ENCODE measurements at regions not wholly inside any gene's neighbourhood (a gene's known extent, or its start where the extent isn't known, plus 50 kb on each side); places are given as distances from the start of the nearest gene placed in this dataset.

DNA sequence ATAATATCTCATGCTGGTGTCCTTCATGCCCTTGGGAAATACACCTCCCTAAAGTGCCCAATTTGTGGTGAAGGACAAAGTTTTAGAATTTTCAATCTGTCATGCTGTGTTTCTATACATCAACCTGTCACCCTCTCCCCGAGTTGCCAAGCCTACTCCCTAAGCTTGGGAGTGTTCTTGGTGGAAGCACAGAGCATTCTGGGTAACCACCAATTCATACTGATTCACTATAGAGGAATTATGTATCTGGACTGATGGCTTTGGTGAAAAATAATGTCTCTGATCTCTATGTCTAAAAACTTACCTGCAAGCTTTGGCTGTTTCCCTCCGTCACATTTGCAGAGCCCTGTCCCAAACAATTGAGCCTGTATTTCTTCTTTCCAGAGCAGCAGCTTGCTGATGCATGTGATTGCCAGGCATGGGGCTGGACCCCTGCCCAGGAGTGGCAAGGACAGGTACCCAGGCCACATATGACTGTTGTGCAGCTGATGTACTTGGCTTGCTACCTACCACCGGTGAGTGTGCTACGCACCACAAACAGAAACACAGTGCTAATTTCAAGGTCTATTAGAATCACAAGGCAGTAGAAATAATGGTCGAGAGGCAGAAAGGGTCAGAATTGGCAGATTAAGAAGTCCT is 202.8 kb upstream of the CITED2 start:
- no peak for DNase-seq (ENCODE audit: low read depth)

DNA sequence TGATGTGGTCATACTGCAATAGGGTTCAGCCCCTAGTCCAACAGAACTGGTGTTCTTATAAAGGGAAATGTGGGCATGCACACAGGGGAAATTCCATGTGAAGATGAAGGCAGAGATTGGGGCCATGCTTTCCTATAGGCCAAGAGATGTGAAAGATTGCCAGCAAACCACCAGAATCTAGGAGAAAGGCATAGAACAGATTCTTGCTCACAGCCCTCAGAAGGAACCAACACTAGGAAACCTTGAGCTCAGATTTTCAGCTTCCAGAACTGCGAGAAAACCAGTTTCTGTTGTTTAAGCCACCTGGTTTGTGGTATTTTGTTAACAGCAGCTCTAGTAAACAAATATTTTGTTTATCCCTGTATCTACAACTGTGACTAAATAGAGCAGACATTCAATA is 197.6 kb upstream of the CITED2 start:
- DNase-seq (ENCODE audit: low read depth), result no peak

DNA sequence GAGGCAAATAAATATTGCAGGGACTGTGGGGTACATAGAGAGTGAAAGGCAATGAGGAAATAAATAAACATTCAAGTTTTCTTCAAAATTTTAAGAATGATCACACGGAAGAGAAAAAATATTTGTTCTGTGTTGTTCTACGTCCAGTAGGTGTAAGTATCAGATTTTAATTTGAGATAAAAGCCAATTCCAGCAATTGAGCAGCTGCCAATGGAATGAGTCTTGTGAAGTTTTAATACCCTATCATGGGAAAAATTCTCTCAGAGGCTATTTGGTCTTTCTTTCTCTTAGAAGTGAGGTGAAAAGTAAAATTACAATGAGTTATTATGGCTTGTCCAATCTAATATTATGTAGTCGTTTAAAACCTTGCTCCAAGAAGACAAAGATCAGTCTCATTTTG is 195.7 kb upstream of the CITED2 start:
- no peak for DNase-seq (ENCODE audit: low read depth)

DNA sequence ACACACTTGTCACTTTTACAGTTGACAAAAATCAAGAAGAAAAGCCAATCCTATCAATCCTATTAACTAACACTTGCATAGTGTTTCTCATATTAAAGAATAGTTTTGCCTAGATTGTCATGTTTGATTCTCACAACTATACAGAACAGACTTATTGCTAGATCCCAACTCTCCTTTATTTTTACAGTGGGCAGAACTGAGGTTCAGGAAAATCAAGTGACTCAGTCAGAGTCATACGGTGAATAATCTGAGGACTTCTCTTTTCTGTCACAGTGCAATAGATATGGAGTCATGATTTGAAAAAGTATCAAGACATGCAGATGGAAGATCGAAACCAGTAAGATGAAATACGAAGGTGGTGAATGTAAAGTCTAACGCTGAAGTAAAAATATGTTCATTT is 195.1 kb upstream of the CITED2 start:
- DNase-seq (ENCODE audit: low read depth), result peak; percentile 53

DNA sequence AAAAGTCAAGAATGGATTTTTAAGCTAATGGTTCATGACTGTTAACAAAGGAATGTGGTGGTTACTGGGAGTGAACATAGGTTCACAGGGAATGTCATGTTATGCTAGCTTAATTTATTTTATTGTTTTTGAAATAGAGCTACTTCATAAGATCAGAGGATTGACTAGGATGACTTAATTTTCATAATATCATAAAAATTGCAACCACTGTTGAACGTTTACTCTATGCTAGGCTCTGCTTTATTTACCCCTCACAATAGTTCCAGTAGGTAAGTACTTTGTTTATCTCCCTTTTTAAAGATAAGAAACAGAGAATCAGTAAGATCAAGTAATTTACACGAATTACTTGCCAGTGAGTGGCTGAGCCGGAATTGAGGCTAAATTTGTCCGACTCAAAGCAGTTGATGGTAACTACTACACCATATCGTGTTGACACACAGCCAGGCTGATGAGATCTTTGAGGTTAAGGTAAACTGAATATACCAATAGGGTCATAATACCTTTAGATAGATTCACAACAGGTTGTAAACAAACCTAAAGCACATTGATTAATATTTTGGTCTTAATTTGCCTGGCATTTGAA is 194.6 kb upstream of the CITED2 start:
- DNase-seq (ENCODE audit: low read depth), result peak; percentile 92

DNA sequence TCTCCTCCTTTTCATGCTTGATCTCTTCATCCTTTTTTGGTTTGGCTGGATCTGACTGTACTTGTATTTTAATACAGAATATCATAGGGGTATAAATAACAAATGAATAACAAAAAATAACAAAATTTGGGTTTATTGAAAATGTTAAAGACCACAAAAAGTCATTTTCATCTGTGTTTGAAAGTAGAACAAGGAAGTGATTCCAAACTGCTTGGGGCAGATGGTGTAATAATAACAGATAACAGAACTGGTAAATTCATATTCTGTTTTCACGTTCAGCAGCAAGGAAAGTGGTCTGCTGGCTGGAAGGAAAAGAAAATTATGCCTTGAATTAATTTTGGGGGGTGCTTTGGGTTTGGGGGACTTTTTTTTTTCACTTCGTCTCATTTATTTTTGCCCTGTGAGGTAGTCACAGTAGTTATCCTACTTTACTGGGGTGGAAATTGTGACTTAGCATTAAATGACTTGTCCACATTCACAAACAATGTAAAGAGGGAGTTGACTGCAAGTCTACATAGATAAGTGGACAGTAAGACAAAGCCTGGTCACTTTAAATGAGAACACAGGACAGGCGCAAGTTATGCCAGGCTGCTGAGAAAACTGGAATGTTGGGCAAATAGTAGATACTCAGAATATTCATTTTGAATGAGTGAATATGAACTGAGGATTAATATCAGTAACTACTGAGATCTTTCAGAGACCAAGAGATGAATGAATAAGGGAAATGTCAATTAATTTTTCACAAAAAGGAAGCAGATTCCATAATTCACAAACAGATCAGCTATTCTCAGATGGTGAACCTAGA is 193.9 kb upstream of the CITED2 start:
- no peak for DNase-seq (ENCODE audit: low read depth)

DNA sequence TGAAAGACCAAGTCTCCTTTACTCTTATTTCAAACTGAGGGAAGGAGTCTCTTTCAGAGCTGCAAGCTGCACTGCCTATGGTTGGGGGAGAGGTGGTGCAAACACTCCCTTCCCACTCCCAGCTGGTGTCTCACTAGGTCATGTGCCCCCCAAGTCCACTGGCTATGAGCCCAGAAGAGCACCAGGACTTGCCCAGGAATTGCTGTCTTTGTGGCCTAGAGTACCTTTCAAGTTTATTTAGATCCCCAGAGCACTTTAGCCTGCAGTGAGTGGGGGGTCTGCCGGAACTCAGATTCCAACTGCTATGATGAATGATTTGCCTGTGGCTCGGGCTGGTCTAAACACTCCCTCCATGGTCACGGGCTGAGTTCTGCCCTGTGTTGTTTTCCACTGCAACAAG is 192.6 kb upstream of the CITED2 start:
- peak; percentile 42 for DNase-seq (ENCODE audit: low read depth)

DNA sequence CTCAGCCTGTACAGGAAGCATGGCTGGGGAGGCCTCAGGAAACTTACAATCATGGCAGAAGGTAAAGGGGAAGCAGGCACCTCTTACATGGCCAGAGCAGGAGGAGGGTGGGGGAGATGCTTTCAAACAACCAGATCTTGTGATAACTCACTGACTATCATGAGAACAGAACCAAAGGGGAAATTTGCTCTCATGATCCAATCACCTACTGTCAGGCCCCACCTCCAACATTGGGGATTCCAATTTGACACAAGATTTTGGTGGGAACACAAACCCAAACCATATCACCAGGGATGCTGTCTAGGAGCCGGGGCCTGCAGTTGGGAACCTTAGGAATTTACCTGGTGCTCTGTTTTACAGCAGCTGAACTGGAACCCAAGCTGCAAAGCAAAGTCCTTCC is 191.1 kb upstream of the CITED2 start:
- DNase-seq (ENCODE audit: low read depth), result no peak

DNA sequence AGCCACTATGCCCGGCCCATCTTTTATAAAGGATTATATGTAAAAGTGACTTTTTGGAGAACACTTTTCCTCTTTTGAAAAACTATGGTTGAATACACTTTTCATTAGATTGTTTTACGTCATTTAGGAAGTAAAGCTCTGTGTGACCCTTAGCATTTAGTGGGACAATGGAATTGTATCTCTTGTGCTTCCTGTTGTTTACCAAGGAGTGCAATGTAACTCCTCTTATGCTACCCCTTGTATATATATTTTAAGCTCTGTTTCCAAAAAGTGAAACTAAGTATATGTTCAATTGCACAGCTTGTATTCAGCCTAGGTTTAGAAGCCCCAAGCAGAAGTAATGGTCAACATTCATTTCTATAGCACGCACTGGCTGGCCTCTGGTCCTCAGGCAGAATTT is 183.1 kb upstream of the CITED2 start:
- no peak for DNase-seq (ENCODE audit: low read depth)

DNA sequence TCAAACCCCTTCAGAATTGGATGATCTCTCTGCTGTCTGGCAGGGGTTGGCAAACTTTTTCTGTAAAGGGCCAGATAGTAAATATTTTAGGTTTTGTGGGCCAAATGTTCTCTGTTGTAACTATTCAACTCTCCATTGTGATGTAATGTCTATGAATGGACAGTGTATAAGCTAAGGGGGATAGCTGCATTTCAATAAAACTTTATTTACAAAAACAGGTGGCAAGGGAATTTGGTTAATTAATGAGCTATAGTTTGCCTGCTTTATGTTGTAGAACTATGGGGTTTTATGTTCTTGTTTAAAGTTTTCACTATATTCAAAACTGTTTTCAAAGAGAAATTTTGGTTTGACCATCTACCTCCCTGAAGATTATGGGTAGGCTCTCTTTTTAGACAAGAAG is 182.1 kb upstream of the CITED2 start:
- no peak for DNase-seq (ENCODE audit: low read depth)

DNA sequence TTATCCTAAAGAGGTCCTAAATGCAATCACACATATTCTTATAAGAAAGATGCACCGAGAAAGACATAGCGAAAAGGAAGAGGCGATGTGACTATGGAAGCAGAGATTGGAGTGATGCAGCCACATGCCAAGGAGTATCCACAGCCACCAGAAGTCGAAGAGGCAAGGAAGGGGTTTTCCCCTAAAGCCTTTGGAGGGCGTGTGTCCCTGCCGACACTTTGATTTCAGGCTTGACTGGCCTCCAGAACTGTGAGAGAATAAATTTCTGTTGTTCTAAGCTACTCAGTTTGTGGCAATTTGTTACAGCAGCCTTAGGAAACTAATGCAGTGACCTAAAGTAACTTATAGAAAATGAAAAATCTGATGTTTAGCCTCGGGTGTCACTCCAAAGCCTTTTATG is 179.5 kb upstream of the CITED2 start:
- DNase-seq (ENCODE audit: low read depth), result no peak

DNA sequence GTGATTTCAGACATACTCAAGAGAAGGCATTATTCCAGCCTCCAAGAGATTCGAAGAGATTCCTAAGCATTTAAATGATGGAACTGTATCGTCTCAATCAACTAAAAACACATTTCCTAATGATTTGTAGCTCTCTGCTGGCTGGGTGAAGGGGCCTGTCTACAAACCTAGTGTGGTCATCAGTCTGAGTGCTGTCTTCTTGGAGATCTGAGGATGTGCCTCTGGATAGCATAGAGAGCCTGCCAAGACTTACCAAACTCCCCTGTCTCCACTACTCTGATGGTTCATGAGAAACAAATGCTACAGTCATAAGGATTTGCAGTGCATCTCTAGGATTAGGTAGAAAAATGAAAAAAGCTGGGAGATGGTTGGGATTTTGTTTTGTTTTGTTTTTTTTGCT is 176.9 kb upstream of the CITED2 start:
- no peak for DNase-seq (ENCODE audit: low read depth)

DNA sequence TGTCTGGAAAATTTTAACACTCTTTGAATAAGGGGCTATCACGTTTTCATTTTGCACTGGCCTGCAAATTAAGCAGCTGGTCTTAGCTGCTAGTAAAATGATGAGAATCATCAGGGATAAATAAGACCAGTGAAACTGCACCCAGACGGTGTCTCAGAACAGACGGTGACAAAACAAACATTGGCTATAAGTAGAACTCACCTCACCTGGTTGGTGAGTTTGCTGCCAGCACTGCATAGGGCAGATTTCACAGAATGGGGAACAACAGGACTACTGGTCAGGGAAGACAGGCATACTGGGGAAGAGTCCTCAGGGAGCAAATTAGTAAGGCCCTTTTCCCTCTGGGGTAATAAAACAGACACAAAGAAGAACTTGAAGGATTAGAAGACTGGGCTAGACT is 175.9 kb upstream of the CITED2 start:
- no peak for DNase-seq (ENCODE audit: low read depth)

DNA sequence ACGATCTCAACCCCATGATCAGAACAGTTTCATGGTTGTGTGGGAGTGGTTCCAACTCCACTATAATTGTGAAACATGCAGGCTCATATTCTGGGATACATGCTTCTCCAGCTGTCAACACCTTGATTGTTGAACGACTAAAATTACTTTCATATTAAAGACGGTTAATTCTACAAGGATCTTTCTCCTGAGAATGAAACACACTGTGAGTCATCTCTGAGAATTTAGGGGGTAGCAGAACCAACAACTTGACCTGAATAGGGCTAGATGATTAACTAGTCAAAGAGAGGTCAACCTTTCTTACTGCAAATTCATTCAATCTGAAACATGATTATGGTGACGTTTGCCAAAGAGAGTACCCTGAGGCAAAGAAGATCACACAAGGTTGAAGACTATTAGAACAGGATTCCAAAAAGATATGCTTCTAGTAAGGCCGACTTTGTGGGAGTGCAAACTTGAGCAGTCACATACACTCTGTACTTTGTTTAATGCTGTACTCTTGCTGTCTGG is 175.2 kb upstream of the CITED2 start:
- DNase-seq (ENCODE audit: low read depth), result no peak

DNA sequence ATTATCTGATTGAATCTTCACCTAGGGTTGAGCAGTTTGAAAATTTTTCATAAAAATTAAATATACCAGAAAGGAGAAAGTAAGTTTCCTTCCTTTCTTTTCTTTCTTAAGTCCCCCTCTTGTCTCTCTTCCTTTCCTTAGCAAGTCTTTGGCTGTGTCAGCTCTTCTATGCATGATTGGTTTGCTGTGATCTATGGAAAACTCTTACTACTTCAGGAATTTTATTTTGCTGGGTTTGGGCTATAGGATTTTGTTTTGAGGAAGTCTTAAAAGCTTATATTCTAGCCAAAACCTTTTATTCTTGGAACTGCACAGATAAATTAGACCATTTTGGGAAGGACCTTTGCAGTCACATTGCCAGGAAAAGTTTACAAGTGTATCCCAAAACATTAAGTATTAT is 173.4 kb upstream of the CITED2 start:
- DNase-seq (ENCODE audit: low read depth), result no peak

DNA sequence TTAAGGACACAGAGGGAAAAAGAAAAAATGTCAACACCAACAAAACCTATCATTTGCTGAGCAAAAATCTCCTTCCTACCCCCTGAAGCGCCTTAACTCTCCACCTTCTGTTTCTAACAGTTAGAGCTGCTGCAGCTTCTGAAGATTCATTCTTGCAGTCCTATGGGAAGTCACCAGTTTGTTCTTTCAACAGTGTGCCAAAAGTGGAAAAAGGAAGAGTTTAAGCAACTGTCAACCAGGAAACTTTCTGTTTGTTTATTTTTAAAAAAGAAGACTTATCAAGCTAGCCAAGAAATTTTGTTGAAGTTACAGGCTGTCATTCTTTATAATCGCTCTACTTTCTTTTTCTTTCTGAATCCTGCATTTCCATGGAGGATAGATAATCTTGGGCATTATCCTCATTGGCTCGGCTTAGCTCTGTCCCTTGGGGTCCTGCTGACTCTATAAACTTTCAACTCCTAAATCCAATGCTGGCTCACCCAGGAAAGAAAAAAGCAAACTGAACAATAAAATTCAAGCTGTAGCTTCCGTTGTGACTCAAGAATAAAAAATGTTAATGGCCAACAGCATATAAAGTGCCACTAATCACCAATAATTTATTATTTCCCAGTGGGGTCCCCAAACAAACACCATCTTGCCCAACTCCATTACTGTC is 172.8 kb upstream of the CITED2 start:
- peak; percentile 44 for DNase-seq (ENCODE audit: low read depth)

DNA sequence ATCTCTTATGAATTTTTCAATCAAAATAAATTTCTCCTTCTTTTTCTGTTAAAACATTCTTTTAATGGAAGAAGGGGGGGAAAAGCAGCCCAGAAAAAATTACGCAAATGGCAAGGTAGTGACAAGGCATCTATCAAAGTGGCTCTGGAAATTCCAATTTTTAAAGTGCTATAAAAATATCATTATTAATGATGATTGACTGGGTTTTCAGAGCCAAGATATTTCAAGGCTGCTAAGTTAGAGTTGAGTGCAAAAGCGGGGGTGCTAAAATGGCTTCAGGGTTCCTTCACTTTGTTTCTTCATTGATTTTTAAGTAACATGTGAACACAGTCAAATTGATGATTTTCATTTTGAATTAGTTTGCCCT is 171.6 kb upstream of the CITED2 start:
- DNase-seq (ENCODE audit: low read depth), result no peak

DNA sequence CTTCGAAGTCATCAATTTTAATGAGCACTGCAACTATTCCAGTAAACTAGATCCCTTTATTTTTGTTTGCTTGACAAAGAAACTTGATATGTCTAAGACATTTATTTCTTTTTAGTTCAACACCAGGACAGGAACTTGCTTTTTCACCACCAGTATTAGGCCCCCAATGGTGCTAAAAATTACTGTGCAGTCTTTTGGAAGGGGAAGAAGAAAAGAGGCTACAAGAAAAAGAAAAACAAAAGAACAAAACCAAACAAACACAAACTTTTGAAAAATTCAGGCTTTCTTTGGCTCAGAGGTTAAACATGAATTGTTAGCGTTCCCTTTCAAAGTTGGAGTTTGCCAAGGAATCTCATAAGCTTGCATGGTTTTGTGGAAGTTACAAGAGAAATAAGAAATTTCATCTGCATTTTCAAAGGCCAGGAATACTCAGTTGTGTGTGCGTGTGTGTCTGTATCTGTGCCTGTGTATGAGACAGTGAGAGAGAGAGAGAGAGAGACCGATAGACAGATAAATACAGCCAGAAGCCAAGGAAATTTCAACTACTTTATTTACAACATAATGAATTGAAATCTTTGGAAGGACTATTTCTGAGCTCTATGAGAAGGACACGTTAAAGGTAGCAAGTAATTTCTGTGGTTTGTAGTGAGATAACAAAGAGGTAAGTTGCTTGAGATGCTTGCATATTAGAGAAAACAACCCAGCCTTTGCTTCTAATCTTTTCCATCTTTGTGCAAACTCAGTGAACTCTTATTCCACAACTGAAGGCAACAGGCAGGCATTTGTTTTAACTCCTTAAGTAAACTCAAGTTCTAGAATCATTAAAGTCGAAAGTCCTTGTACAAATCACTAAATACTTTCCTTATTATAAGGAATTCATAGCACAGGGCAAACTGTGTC is 171.0 kb upstream of the CITED2 start:
- no peak for DNase-seq (ENCODE audit: low read depth)

DNA sequence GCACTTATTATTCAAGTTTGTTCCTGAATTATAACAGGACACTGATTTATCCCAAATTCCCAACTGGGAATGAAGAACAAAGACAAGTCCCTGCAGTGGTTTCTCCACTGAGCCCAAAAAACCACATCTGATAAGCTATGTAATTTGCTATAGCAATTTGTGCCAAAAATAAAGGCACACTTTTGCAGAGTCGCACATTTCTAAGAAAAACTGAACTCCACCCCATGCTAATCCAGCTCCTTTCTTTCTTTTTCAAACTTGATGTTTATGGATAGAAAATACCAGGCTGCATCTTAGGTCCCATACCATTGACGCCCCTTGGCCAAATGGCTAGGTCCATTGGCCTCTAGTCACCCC is 170.2 kb upstream of the CITED2 start:
- no peak for DNase-seq (ENCODE audit: low read depth)

DNA sequence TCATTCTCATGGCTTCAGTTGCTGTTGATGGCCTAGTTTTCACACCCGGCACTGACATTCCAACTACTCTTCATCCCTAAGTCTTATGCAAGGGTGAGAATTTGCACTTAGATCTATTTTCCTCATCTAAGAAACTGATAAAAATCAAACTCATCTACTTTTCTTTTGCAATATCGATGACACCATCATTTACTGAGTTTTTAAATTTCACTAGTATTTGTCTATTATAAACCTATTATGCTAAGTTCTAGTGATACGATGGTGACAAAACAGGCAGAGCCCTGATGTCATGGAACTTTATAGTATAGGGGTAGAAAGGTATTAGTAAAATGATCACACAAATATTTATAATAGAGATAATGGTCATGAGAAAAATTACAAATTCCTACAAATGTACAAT is 167.9 kb upstream of the CITED2 start:
- DNase-seq (ENCODE audit: low read depth), result no peak

DNA sequence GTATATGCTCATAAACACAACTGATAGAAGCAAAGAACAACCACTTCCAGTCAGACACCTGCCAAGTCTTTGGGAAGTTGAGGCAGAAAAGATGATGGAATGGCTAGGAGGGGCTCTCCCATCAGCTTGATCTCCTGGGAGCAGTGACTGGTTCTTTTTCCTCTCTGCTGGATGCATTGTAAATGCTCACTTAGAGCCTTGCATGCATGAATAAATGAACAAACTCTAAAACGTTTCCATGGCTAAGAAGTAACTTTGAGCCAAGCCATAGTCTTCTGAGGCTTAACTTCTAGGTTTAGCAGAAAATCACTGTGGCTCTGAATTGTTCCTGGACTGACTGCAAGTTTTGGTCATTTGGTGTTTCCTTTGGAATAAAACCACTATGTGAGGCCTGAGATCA is 166.4 kb upstream of the CITED2 start:
- no peak for DNase-seq (ENCODE audit: low read depth)

DNA sequence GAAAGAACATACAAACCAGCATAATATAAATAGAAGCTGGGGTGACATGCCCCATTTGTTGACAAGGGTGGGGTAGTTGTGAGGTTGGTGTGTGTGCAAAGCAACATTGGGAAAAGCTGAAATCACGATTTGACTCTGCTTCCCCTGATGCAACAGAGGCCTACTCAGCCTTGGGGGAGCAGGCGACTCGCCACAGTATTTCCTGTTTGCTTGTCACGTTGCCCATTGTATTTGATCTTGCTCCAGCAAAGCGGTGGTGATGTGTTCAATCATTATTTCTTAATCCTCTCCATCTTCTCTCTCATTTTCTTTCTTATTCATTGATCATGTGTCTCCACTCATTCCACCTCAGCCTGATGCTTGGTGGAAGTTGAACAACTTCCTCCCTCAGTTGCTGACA is 165.8 kb upstream of the CITED2 start:
- DNase-seq (ENCODE audit: low read depth), result peak; percentile 81
